Tibial artery (tissue), 4 donors: ENCODE measurements at regions not wholly inside any gene's neighbourhood (a gene's known extent, or its start where the extent isn't known, plus 50 kb on each side); places are given as distances from the start of the nearest gene placed in this dataset.

Experiments used
- DNase-seq, 2 donors: peaks; one replicate each; pipeline ENCODE4 v3.0.0-alpha.2; 2019
- H3K27ac ChIP-seq, 2 donors: fragments of 200-600 bp; sonication (generic) in 1 of 2; 1 replicate in 1 of 2; 2 replicates in 1 of 2; pipeline ENCODE4 v1.5.1; 2018 to 2019; ENCODE audit warnings: mild to moderate bottlenecking in 1 of 2
- H3K27me3 ChIP-seq, 2 donors: fragments of 200-600 bp; sonication (generic) in 1 of 2; one replicate each; pipeline versions ENCODE4 v1.5.1 to v1.6.0; 2016 to 2019
- H3K36me3 ChIP-seq, 3 donors: fragments of 200-600 bp; sonication (generic) in 2 of 3; one replicate each; pipeline ENCODE4 v1.5.1; 2016 to 2019; ENCODE audit warnings: mild to moderate bottlenecking in 2 of 3
- H3K4me1 ChIP-seq, 4 donors: fragments of 200-600 bp; sonication (generic) in 2 of 4; 1 replicate in 3 of 4; 2 replicates in 1 of 4; pipeline ENCODE4 v1.5.1; 2016 to 2019
- H3K4me3 ChIP-seq, 2 donors: fragments of 200-600 bp; sonication (generic) in 1 of 2; 1 replicate in 1 of 2; 2 replicates in 1 of 2; pipeline ENCODE4 v1.5.1; 2018 to 2019; ENCODE audit warnings: mild to moderate bottlenecking in 2 of 2
- H3K9me3 ChIP-seq, 3 donors: fragments of 200-600 bp; sonication (generic) in 1 of 3; one replicate each; pipeline ENCODE4 v1.5.1; 2016 to 2019
- CTCF ChIP-seq, 2 experiments: fragments of 200-600 bp in 1 of 2; fragments of 450-650 bp in 1 of 2; IDR thresholded peaks; one replicate each; pipeline ENCODE4 v1.5.1; 2017 to 2019; ENCODE audit warnings: antibody characterized with exemption in 2 of 2, mild to moderate bottlenecking in 1 of 2, moderate library complexity in 1 of 2
- intact Hi-C: fragments of 100-400 bp; cut with DNase I; formaldehyde crosslinking; loops from one replicate; pipeline ENCODE4 v1.15.0; 2023; ENCODE audit warnings: low total_unique reads

- intact Hi-C loops, result no loop called here
- Histone ChIP-seq H3K36me3 (no peaks in the 10 kb centered on the region), H3K27ac (no peak overlapping the region), H3K4me3 (no peak overlapping the region), H3K9me3 (no peaks in the 10 kb centered on the region), H3K27me3 (no peaks in the 10 kb centered on the region), H3K4me1 (no peaks in the 10 kb centered on the region)
- no peak for DNase-seq
- no peak for TF ChIP-seq CTCF (IDR thresholded peaks at IDR 0.05)
Measured at GRCh38 chr2:16791496-16791895, 125.9 kb upstream of the CYRIA start.

- Histone ChIP-seq H3K9me3 (no peaks in the 10 kb centered on the region), H3K4me3 (no peak overlapping the region), H3K27ac (no peak overlapping the region), H3K36me3 (no peaks in the 10 kb centered on the region), H3K4me1 (no peaks in the 10 kb centered on the region), H3K27me3 (no peaks in the 10 kb centered on the region)
- TF ChIP-seq CTCF (IDR thresholded peaks at IDR 0.05), result no peak
- DNase-seq, result no peak
- intact Hi-C loops, result no loop called here
Measured at GRCh38 chr2:16785149-16785548, 119.5 kb upstream of the CYRIA start.

- Histone ChIP-seq H3K4me3 (no peak overlapping the region), H3K27ac (no peak overlapping the region), H3K9me3 (no peaks in the 10 kb centered on the region), H3K36me3 (no peaks in the 10 kb centered on the region), H3K27me3 (no peaks in the 10 kb centered on the region), H3K4me1 (no peaks in the 10 kb centered on the region)
- DNase-seq, result no peak
- intact Hi-C loops, result no loop called here
- no peak for TF ChIP-seq CTCF (IDR thresholded peaks at IDR 0.05)
Measured at GRCh38 chr2:16784652-16785051, 119.0 kb upstream of the CYRIA start.

GRCh38 chr2:16777123-16777870 lies 111.7 kb upstream of the CYRIA start:
- no peaks in the 10 kb centered on the region for H3K9me3 ChIP-seq
- H3K4me1 ChIP-seq, result no peaks in the 10 kb centered on the region
- no peak overlapping the region for H3K27ac ChIP-seq
- peaks cover 0 to 5% of the 10 kb centered on the region in 2 donors for H3K27me3 ChIP-seq
- intact Hi-C loops, result no loop called here
- no peak overlapping the region for H3K4me3 ChIP-seq
- no peak for TF ChIP-seq CTCF (IDR thresholded peaks at IDR 0.05)
- no peaks in the 10 kb centered on the region for H3K36me3 ChIP-seq
- no peak for DNase-seq

GRCh38 chr2:16775899-16776231 lies 110.2 kb upstream of the CYRIA start:
- Histone ChIP-seq H3K4me1 (no peaks in the 10 kb centered on the region), H3K4me3 (no peak overlapping the region), H3K9me3 (no peaks in the 10 kb centered on the region), H3K27ac (no peak overlapping the region), H3K27me3 (peaks cover 0 to 6% of the 10 kb centered on the region in 2 donors), H3K36me3 (no peaks in the 10 kb centered on the region)
- TF ChIP-seq CTCF (IDR thresholded peaks at IDR 0.05), result no peak
- DNase-seq, result no peak
- intact Hi-C loops, result no loop called here
